K562 (cell line): ENCODE measurements at regions not wholly inside any gene's neighbourhood (a gene's known extent, or its start where the extent isn't known, plus 50 kb on each side); places are given as distances from the start of the nearest gene placed in this dataset.

ENCODE experiments used
- ATAC-seq: fragments of 200-7000 bp; cut with Tn5 transposase; 3 replicates; pipeline ENCODE4 v1.9.1; 2020; ENCODE audit warnings: moderate library complexity
- BruUV-seq: library from RNA; stranded (reverse); fragments of 400-500 nt; replicated peaks from 2 replicates; lab custom pipeline; 2021; lab: Mats Ljungman, UMichigan
- CTCF ChIA-PET: fragments of 300-600 bp; formaldehyde crosslinking; extraction: SDS; loops from one replicate; lab custom pipeline; 2021; ENCODE audit warnings: low intra/inter-chr PET ratio; lab: Yijun Ruan, JAX
- POLR2A ChIA-PET: fragments of 300-600, 350-650 bp; sonication (Branson Sonifier 250); formaldehyde crosslinking; extraction: SDS; loops from one replicate; lab custom pipeline; 2021; ENCODE audit warnings: antibody characterized with exemption, inconsistent platforms; lab: Yijun Ruan, JAX
- DNase-seq, 4 experiments: peaks; one replicate each; pipeline versions ENCODE4 v3.0.0 to v3.0.0-alpha.2; 2011 to 2018; ENCODE audit warnings: low spot score in 3 of 4, mixed read lengths in 3 of 4; ENCODE audit errors: extremely low read depth in 1 of 4
- FAIRE-seq: peaks from 2 replicates; lab custom pipeline; 2011; peaks lifted over from hg19 to GRCh38; lab: Jason Lieb, UNC
- H2AFZ ChIP-seq: 2 replicates; pipeline ENCODE4 v1.6.0; 2011; ENCODE audit warnings: low read depth, low read length, control low read depth, inconsistent platforms
- H3K27ac ChIP-seq: fragments of 200-600 bp; 3 replicates; pipeline ENCODE4 v1.8.0; 2011; ENCODE audit warnings: low read depth, mild to moderate bottlenecking, control low read depth, inconsistent platforms, low read length, moderate library complexity, mixed read lengths; ENCODE audit errors: extremely low read depth
- H3K27me3 ChIP-seq, 2 experiments: fragments of 300-600 bp in 1 of 2; 2 replicates in 1 of 2; 3 replicates in 1 of 2; pipeline versions ENCODE4 v1.6.0 to v1.8.0; 2011; ENCODE audit warnings: inconsistent platforms in 2 of 2, low read length in 2 of 2, mild to moderate bottlenecking in 1 of 2, mixed read lengths in 1 of 2, moderate library complexity in 1 of 2; ENCODE audit not compliant: control insufficient read depth in 2 of 2, insufficient read depth in 2 of 2
- H3K36me3 ChIP-seq: fragments of 300-600 bp; 3 replicates; pipeline ENCODE4 v1.8.0; 2011; ENCODE audit warnings: mild to moderate bottlenecking, low read length, inconsistent platforms; ENCODE audit not compliant: control insufficient read depth, insufficient read depth
- H3K4me1 ChIP-seq, 2 experiments: fragments of 200-600 bp in 1 of 2; replicated peaks in 1 of 2; 2 replicates in 1 of 2; 3 replicates in 1 of 2; pipeline versions ENCODE4 v1.5.1 to v1.8.0; 2011; ENCODE audit warnings: inconsistent platforms in 2 of 2, low read length in 2 of 2, mild to moderate bottlenecking in 1 of 2, mixed read lengths in 1 of 2, moderate library complexity in 1 of 2; ENCODE audit not compliant: control insufficient read depth in 2 of 2, insufficient read depth in 2 of 2
- H3K4me2 ChIP-seq: 2 replicates; pipeline ENCODE4 v1.6.1; 2011; ENCODE audit warnings: low read length, control low read depth, inconsistent platforms, mixed read lengths; ENCODE audit not compliant: insufficient read depth
- H3K4me3 ChIP-seq: fragments of 200-600 bp; sonication (generic), shearing (Covaris generic); 2 replicates; pipeline ENCODE4 v1.5.1; 2016; ENCODE audit warnings: control low read depth, inconsistent platforms
- H3K79me2 ChIP-seq: fragments of 200-600 bp; 3 replicates; pipeline ENCODE4 v1.8.0; 2011; ENCODE audit warnings: low read length, inconsistent platforms; ENCODE audit not compliant: control insufficient read depth, insufficient read depth
- H3K9ac ChIP-seq, 2 experiments: 2 replicates each; pipeline versions ENCODE4 v1.6.0 to v1.6.1; 2011; ENCODE audit warnings: low read depth in 2 of 2, low read length in 2 of 2, control low read depth in 1 of 2, inconsistent platforms in 1 of 2, mild to moderate bottlenecking in 1 of 2, mixed read lengths in 1 of 2; ENCODE audit not compliant: insufficient read depth in 1 of 2
- H3K9me1 ChIP-seq: one replicate; pipeline ENCODE4 v1.6.0; 2011; ENCODE audit warnings: inconsistent platforms, mild to moderate bottlenecking, low read length, moderate library complexity; ENCODE audit not compliant: control insufficient read depth, insufficient read depth
- H3K9me3 ChIP-seq: replicated peaks from 2 replicates; pipeline ENCODE4 v1.5.1; 2011; ENCODE audit warnings: low read depth, low read length, inconsistent platforms; ENCODE audit not compliant: control insufficient read depth, insufficient read depth
- H4K20me1 ChIP-seq: replicated peaks from 2 replicates; pipeline ENCODE4 v1.6.1; 2011; ENCODE audit warnings: low read length, inconsistent platforms, mixed read lengths; ENCODE audit not compliant: control insufficient read depth, insufficient read depth
- ATF1 ChIP-seq, 2 experiments: fragments of 450-650 bp in 1 of 2; IDR thresholded peaks; 2 replicates each; pipeline ENCODE4 v1.6.1; 2016; ENCODE audit warnings: missing compliant biosample characterization in 1 of 2, missing genetic modification characterization in 1 of 2
- CCNT2 ChIP-seq: IDR thresholded peaks from 2 replicates; pipeline ENCODE4 v1.6.1; 2011; ENCODE audit warnings: borderline replicate concordance, low read depth, mild to moderate bottlenecking, moderate library complexity, mixed read lengths, low read length; ENCODE audit not compliant: insufficient read length; ENCODE audit errors: extremely low read depth
- CREB3L1 ChIP-seq: fragments of 450-650 bp; IDR thresholded peaks from 2 replicates; pipeline ENCODE4 v1.6.1; 2014; ENCODE audit warnings: low read depth, mild to moderate bottlenecking, moderate library complexity, borderline replicate concordance
- RAD51 ChIP-seq: fragments of 450-650 bp; IDR thresholded peaks from 2 replicates; pipeline ENCODE4 v1.7.1; 2016; ENCODE audit warnings: low read depth, mild to moderate bottlenecking, borderline replicate concordance
- RB1 ChIP-seq: fragments of 450-650 bp; IDR thresholded peaks from 2 replicates; pipeline ENCODE4 v1.6.1; 2017; ENCODE audit warnings: low read depth, mild to moderate bottlenecking
- SMARCA4 ChIP-seq: fragments of 450-650 bp; IDR thresholded peaks from 2 replicates; pipeline ENCODE4 v1.6.1; 2016
- SP1 ChIP-seq: sonication (generic); formaldehyde crosslinking; IDR thresholded peaks from 2 replicates; pipeline ENCODE4 v1.8.1; 2022; ENCODE audit warnings: mild to moderate bottlenecking, missing genetic modification reagents
- SP2 ChIP-seq: IDR thresholded peaks from 2 replicates; pipeline ENCODE4 v1.6.1; 2011; ENCODE audit warnings: mild to moderate bottlenecking, low read depth, low read length, moderate library complexity; ENCODE audit not compliant: poor library complexity, severe bottlenecking; ENCODE audit errors: extremely low read depth
- THRA ChIP-seq: fragments of 450-650 bp; IDR thresholded peaks from 2 replicates; pipeline ENCODE4 v1.6.1; 2017; ENCODE audit warnings: mild to moderate bottlenecking, moderate library complexity
- YBX1 ChIP-seq: fragments of 450-650 bp; IDR thresholded peaks from 2 replicates; pipeline ENCODE4 v1.7.1; 2016; ENCODE audit warnings: mild to moderate bottlenecking
- ZBTB33 ChIP-seq: sonication (generic); formaldehyde crosslinking; IDR thresholded peaks from 2 replicates; pipeline ENCODE4 v1.8.1; 2023; ENCODE audit warnings: mild to moderate bottlenecking, missing genetic modification reagents
- ZFX ChIP-seq: sonication (generic); formaldehyde crosslinking; IDR thresholded peaks from 2 replicates; pipeline ENCODE4 v1.8.0; 2022; ENCODE audit warnings: mild to moderate bottlenecking, missing genetic modification reagents, moderate library complexity
- ZNF175 ChIP-seq: fragments of 200-800 bp; sonication (Bioruptor generic); IDR thresholded peaks from 2 replicates; pipeline ENCODE4 v1.6.1; 2016; ENCODE audit warnings: low read depth, mild to moderate bottlenecking, missing genetic modification characterization, missing compliant biosample characterization
- ZNF197 ChIP-seq: fragments of 200-800 bp; sonication (Bioruptor generic); IDR thresholded peaks from 2 replicates; pipeline ENCODE4 v1.6.1; 2016; ENCODE audit warnings: low read depth, missing genetic modification characterization, missing compliant biosample characterization
- ZNF655 ChIP-seq: fragments of 250-450 bp; sonication (Bioruptor Pico); IDR thresholded peaks from 2 replicates; pipeline ENCODE4 v1.5.0; 2021
- WGBS: fragments of 100-300 bp; shearing (Covaris generic); methylation state at CpG from one replicate; pipeline ENCODE4 v1.1.6; 2016; ENCODE audit warnings: low coverage, mixed read lengths; ENCODE audit not compliant: insufficient coverage; ENCODE audit errors: missing lambda C conversion rate; 5-methylcytosine and 5-hydroxymethylcytosine counted together
- in situ Hi-C: fragments of 300-500 bp; cut with MboI; formaldehyde crosslinking; loops from 4 replicates; pipeline ENCODE4 v1.15.0; 2018; ENCODE audit warnings: inconsistent platforms, mixed read lengths
- intact Hi-C: fragments of 100-400 bp; cut with micrococcal nuclease; formaldehyde crosslinking; loops from 2 replicates; pipeline ENCODE4 v1.14.2; 2022

- Histone ChIP-seq H3K9me3 (no peaks in the 10 kb centered on the region), H2AFZ (no peak overlapping the region), H3K9me1 (no peaks in the 10 kb centered on the region), H3K4me1 (no peaks in the 10 kb centered on the region), H3K27ac (no peak overlapping the region), H3K9ac (no peak overlapping the region), H3K27me3 (no peaks in the 10 kb centered on the region), H3K36me3 (no peaks in the 10 kb centered on the region), H3K4me2 (no peak overlapping the region), H3K4me3 (no peak overlapping the region), H3K79me2 (no peaks in the 10 kb centered on the region), H4K20me1 (no peaks in the 10 kb centered on the region)
- WGBS, result 33% methylated on average over 4 of the region's 4 CpGs
- intact Hi-C loops, result no loop called here
- DNase-seq (no peak), ATAC-seq (no peak), FAIRE-seq (no peak)
- no TSS peak for BruUV-seq
- CTCF ChIA-PET, result interaction anchor here (0.6 kb wide), 1 partner anchor 968 kb away, joined by 3 read pairs; no protein-coding TSS in a partner anchor
- POLR2A ChIA-PET, result interaction anchor here (0.7 to 1.3 kb wide), 3 partner anchors 9 to 753 kb away, joined by 3 to 4 read pairs (median 3); no protein-coding TSS in a partner anchor
- in situ Hi-C loops, result no loop called here
- TF ChIP-seq THRA (no peak), RAD51 (no peak), CREB3L1 (no peak), ATF1 (CRISPR knock-in tag; IDR thresholded peaks at IDR 0.05) (no peak), ATF1 (tag; IDR thresholded peaks at IDR 0.05) (no peak), YBX1 (no peak), ZNF655 (no peak), SP2 (no peak), RB1 (no peak), CCNT2 (no peak), ZNF175 (CRISPR knock-in tag) (no peak), ZFX (CRISPR knock-in tag) (no peak), ZNF197 (CRISPR knock-in tag) (no peak), SP1 (no peak), ZBTB33 (CRISPR knock-in tag) (no peak), SMARCA4 (no peak)
These were observed 496.5 kb upstream of the TBL1XR1 start for GRCh38 chr3:177693616-177694264.
